Erythroblast (primary cell): ENCODE measurements at regions not wholly inside any gene's neighbourhood (a gene's known extent, or its start where the extent isn't known, plus 50 kb on each side); places are given as distances from the start of the nearest gene placed in this dataset.

Experiments
- GATA1 ChIP-seq: IDR thresholded peaks from 2 replicates; pipeline ENCODE4 v1.6.1; 2011; ENCODE audit warnings: low read depth, mild to moderate bottlenecking, control low read depth, low read length, moderate library complexity
- POLR2A ChIP-seq: IDR thresholded peaks from 2 replicates; pipeline ENCODE4 v1.6.1; 2011; ENCODE audit warnings: mild to moderate bottlenecking, low read length

GRCh38 chr4:152064282-152064681 lies 303.5 kb upstream of the GATB start:
- TF ChIP-seq POLR2A (no peak), GATA1 (no peak)
